ENCODE measurements at regions not wholly inside any gene's neighbourhood (a gene's known extent, or its start where the extent isn't known, plus 50 kb on each side); places are given as distances from the start of the nearest gene placed in this dataset.

DNA sequence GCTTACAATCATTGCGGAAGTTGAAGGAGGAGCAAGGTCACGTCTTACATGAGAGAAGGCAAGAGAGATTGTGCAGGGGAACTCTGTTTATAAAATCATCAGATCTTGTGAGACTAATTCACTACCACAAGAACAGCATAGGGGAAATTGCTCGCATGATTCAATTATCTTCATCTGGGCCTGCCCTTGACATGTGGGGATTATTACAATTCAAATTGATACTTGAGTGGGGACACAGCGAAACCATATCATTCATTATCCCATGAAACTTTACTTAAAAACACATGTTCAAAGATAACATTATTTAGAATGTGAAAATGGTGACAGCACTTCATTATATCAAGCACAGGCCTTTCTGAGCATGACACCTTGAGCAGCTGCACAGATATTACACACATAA, 1087.8 kb downstream of the C4orf33 start:
- no peak overlapping the region for H3K4me3 Mint-ChIP-seq (ENCODE audit: unreplicated experiment)
- no peaks in the 10 kb centered on the region for H3K27me3 Mint-ChIP-seq (ENCODE audit: unreplicated experiment)
- no peaks in the 10 kb centered on the region for H3K36me3 Mint-ChIP-seq (ENCODE audit: unreplicated experiment)

DNA sequence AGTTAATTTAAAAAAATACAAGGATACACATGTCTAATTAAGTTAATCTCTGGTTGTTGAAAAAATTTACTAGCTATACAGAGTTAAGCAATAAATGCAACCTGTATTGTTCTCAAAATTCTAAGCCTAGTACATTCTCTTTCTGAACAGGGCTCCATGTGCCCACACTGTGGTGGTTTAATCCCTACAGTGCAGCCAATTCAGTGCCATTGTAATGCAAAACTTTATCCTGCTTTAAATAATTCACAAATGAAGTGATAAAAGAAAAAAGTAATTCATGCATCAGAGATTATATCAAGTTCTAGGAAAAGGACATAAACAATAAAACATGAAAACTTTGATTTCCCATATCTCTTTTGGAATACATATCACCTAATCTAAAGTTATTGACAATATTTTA, 1089.2 kb downstream of the C4orf33 start:
- Mint-ChIP-seq H3K4me3 (ENCODE audit: unreplicated experiment) (no peak overlapping the region), H3K27ac (ENCODE audit: unreplicated experiment) (no peak overlapping the region), H3K36me3 (ENCODE audit: unreplicated experiment) (no peaks in the 10 kb centered on the region), H3K27me3 (ENCODE audit: unreplicated experiment) (no peaks in the 10 kb centered on the region), H3K4me1 (ENCODE audit: unreplicated experiment) (peaks cover 9% of the 10 kb centered on the region), H3K9me3 (ENCODE audit: unreplicated experiment) (no peaks in the 10 kb centered on the region)
- DNase-seq (ENCODE audit: extremely low spot score, unreplicated experiment): no peak
- TF ChIP-seq, protein P1, sequence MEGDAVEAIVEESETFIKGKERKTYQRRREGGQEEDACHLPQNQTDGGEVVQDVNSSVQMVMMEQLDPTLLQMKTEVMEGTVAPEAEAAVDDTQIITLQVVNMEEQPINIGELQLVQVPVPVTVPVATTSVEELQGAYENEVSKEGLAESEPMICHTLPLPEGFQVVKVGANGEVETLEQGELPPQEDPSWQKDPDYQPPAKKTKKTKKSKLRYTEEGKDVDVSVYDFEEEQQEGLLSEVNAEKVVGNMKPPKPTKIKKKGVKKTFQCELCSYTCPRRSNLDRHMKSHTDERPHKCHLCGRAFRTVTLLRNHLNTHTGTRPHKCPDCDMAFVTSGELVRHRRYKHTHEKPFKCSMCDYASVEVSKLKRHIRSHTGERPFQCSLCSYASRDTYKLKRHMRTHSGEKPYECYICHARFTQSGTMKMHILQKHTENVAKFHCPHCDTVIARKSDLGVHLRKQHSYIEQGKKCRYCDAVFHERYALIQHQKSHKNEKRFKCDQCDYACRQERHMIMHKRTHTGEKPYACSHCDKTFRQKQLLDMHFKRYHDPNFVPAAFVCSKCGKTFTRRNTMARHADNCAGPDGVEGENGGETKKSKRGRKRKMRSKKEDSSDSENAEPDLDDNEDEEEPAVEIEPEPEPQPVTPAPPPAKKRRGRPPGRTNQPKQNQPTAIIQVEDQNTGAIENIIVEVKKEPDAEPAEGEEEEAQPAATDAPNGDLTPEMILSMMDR (IDR thresholded peaks at IDR 0.05): no peak

More for the DNA sequence above, 1087.8 kb downstream of the C4orf33 start:
- H3K9me3 Mint-ChIP-seq (ENCODE audit: unreplicated experiment): no peaks in the 10 kb centered on the region
- H3K27ac Mint-ChIP-seq (ENCODE audit: unreplicated experiment): no peak overlapping the region
- TF ChIP-seq, protein P1 (IDR thresholded peaks at IDR 0.05): no peak
- H3K4me1 Mint-ChIP-seq (ENCODE audit: unreplicated experiment): peaks cover 9% of the 10 kb centered on the region
- DNase-seq (ENCODE audit: extremely low spot score, unreplicated experiment): no peak

DNA sequence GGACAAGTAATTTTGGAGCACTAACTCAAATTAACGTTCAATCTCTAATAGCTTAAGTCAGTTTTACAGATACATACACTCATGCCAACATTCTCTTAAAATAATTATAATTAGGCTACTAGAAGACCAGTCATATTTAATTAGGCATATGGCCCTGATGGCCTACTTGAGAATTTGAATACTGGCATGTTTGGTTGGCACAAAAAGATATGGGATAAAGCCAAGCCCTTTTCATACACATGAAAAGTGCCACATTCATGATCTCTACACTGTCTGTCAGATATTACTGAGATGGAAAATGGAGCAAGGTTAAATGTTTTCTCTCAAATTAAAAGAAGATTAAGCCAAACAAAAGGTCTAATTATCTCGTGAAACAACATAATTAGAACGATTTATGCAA, 1091.0 kb downstream of the C4orf33 start:
- Mint-ChIP-seq H3K4me1 (ENCODE audit: unreplicated experiment) (no peaks in the 10 kb centered on the region), H3K4me3 (ENCODE audit: unreplicated experiment) (no peak overlapping the region), H3K9me3 (ENCODE audit: unreplicated experiment) (no peaks in the 10 kb centered on the region), H3K27me3 (ENCODE audit: unreplicated experiment) (no peaks in the 10 kb centered on the region), H3K36me3 (ENCODE audit: unreplicated experiment) (no peaks in the 10 kb centered on the region), H3K27ac (ENCODE audit: unreplicated experiment) (no peak overlapping the region)
- DNase-seq (ENCODE audit: extremely low spot score, unreplicated experiment): no peak
- TF ChIP-seq, protein P1 (IDR thresholded peaks at IDR 0.05): no peak

DNA sequence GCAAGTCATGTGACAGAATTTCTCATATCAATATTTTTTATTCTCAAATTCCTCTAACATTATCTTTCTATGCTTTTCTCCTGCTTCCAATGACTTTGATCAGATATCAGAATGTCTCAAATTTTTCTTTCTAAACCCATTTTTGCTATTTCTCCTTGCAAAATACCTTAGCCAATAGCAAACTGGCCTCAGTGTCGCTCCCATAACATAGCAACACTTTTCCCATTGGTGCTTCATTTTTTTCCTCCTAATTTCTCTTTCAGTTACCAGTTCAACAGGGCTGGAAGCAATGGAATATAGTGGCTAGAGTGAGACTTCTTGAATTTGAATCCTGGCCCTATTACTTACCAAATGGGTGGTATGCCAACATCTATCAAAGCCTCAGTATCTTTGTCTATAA, 1091.6 kb downstream of the C4orf33 start:
- no peak overlapping the region for H3K4me3 Mint-ChIP-seq (ENCODE audit: unreplicated experiment)
- no peaks in the 10 kb centered on the region for H3K4me1 Mint-ChIP-seq (ENCODE audit: unreplicated experiment)
- no peak for DNase-seq (ENCODE audit: extremely low spot score, unreplicated experiment)
- H3K27ac Mint-ChIP-seq (ENCODE audit: unreplicated experiment): no peak overlapping the region
- H3K27me3 Mint-ChIP-seq (ENCODE audit: unreplicated experiment): no peaks in the 10 kb centered on the region
- no peaks in the 10 kb centered on the region for H3K36me3 Mint-ChIP-seq (ENCODE audit: unreplicated experiment)
- TF ChIP-seq, protein P1 (IDR thresholded peaks at IDR 0.05): no peak
- no peaks in the 10 kb centered on the region for H3K9me3 Mint-ChIP-seq (ENCODE audit: unreplicated experiment)

DNA sequence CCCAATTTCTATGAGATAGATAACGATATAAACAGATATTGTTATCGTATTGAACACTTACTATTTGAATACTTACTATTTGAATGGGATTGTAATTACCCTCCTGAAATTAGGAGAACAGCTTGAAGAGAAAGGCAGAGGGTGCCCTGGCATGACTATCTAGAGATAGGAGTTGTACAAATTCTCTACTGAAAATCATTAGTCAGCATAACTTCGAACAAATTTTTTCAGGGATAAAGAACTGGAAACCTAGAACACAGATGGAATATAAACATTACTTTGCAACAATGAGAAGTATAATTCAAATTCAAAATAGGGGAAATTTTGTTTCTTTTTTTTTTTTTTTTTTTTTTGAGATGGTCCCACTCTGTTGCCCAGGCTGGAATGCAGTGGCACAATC, 1096.8 kb downstream of the C4orf33 start:
- DNase-seq (ENCODE audit: extremely low spot score, unreplicated experiment): no peak
- H3K9me3 Mint-ChIP-seq (ENCODE audit: unreplicated experiment): no peaks in the 10 kb centered on the region
- H3K27me3 Mint-ChIP-seq (ENCODE audit: unreplicated experiment): no peaks in the 10 kb centered on the region
- no peak overlapping the region for H3K4me3 Mint-ChIP-seq (ENCODE audit: unreplicated experiment)
- TF ChIP-seq, protein P1 (IDR thresholded peaks at IDR 0.05): no peak
- H3K27ac Mint-ChIP-seq (ENCODE audit: unreplicated experiment): no peak overlapping the region
- H3K36me3 Mint-ChIP-seq (ENCODE audit: unreplicated experiment): no peaks in the 10 kb centered on the region
- H3K4me1 Mint-ChIP-seq (ENCODE audit: unreplicated experiment): peaks cover 8% of the 10 kb centered on the region
